ENCODE measurements at regions not wholly inside any gene's neighbourhood (a gene's known extent, or its start where the extent isn't known, plus 50 kb on each side); places are given as distances from the start of the nearest gene placed in this dataset.

GRCh38 chr5:98454407-98454806 is 319.1 kb upstream of the RGMB start (continued):
- TF ChIP-seq PRDM2 (tag by site-specific recombination; IDR thresholded peaks at IDR 0.05; ENCODE audit: borderline replicate concordance) (no peak), SCRT2 (tag by site-specific recombination; IDR thresholded peaks at IDR 0.05) (no peak), PRDM4 (tag by site-specific recombination; IDR thresholded peaks at IDR 0.05) (no peak), ZNF830 (tag by site-specific recombination; IDR thresholded peaks at IDR 0.05; ENCODE audit: low read depth) (no peak), ZNF292 (tag by site-specific recombination; IDR thresholded peaks at IDR 0.05; ENCODE audit: borderline replicate concordance, low read depth) (no peak), OSR2 (tag by site-specific recombination; IDR thresholded peaks at IDR 0.05) (no peak)

GRCh38 chr5:98454904-98455303 is 318.6 kb upstream of the RGMB start:
- H3K4me3 ChIP-seq (ENCODE audit: low read depth, low read length): no peak overlapping the region

GRCh38 chr5:98455665-98456064 is 317.8 kb upstream of the RGMB start:
- no peaks in the 10 kb centered on the region for H3K9me3 ChIP-seq (ENCODE audit: control insufficient read depth, insufficient read depth, low read depth, low read length)
- no peaks in the 10 kb centered on the region for H3K4me1 ChIP-seq (ENCODE audit: control insufficient read depth, insufficient read depth, low read length)
- POLR2A ChIA-PET: no interaction called here
- CTCF ChIA-PET: interaction anchor here (0.5 kb wide), 1 partner anchor 405 kb away, joined by 3 read pairs; no protein-coding TSS in a partner anchor
- no peak overlapping the region for H3K4me3 ChIP-seq (ENCODE audit: low read depth, low read length)
- H3K36me3 ChIP-seq (ENCODE audit: control insufficient read depth in 2 of 2, insufficient read depth in 1 of 2, low read length in 2 of 2): no peaks in the 10 kb centered on the region
- H3K27ac ChIP-seq (ENCODE audit: extremely low read depth, low read depth, low read length): no peak overlapping the region
- TF ChIP-seq ZNF302 (tag by site-specific recombination; IDR thresholded peaks at IDR 0.05; ENCODE audit: low read depth) (no peak), ZFP37 (tag by site-specific recombination; IDR thresholded peaks at IDR 0.05) (no peak), ZNF248 (tag by site-specific recombination; IDR thresholded peaks at IDR 0.05) (no peak), ZNF677 (tag by site-specific recombination; IDR thresholded peaks at IDR 0.05) (no peak), ZNF654 (tag by site-specific recombination; IDR thresholded peaks at IDR 0.05; ENCODE audit: low read depth) (no peak), ZBTB8A (tag by site-specific recombination; IDR thresholded peaks at IDR 0.05) (no peak), ZNF112 (tag by site-specific recombination; IDR thresholded peaks at IDR 0.05) (no peak), ZNF704 (tag by site-specific recombination; IDR thresholded peaks at IDR 0.05) (no peak), ZNF311 (tag by site-specific recombination; IDR thresholded peaks at IDR 0.05; ENCODE audit: borderline replicate concordance) (no peak)

More at GRCh38 chr5:98454904-98455303, 318.6 kb upstream of the RGMB start:
- no peaks in the 10 kb centered on the region for H3K4me1 ChIP-seq (ENCODE audit: control insufficient read depth, insufficient read depth, low read length)
- ChIA-PET CTCF (interaction anchor here (0.5 kb wide), 1 partner anchor 406 kb away, joined by 3 read pairs; no protein-coding TSS in a partner anchor), POLR2A (no interaction called here)
- no peaks in the 10 kb centered on the region for H3K36me3 ChIP-seq (ENCODE audit: control insufficient read depth in 2 of 2, insufficient read depth in 1 of 2, low read length in 2 of 2)
- H3K9me3 ChIP-seq (ENCODE audit: control insufficient read depth, insufficient read depth, low read depth, low read length): no peaks in the 10 kb centered on the region
- no peak overlapping the region for H3K27ac ChIP-seq (ENCODE audit: extremely low read depth, low read depth, low read length)
- TF ChIP-seq ZNF114 (tag by site-specific recombination; IDR thresholded peaks at IDR 0.05) (no peak), HOXC10 (CRISPR knock-in tag; IDR thresholded peaks at IDR 0.05) (no peak), ZBTB20 (tag by site-specific recombination; IDR thresholded peaks at IDR 0.05) (no peak), ZNF830 (tag by site-specific recombination; IDR thresholded peaks at IDR 0.05; ENCODE audit: low read depth) (no peak), ZNF660 (tag by site-specific recombination; IDR thresholded peaks at IDR 0.05) (no peak), ZNF155 (tag by site-specific recombination; IDR thresholded peaks at IDR 0.05) (no peak), ZBTB7A (tag by site-specific recombination; IDR thresholded peaks at IDR 0.05; ENCODE audit: low read depth) (no peak), SCRT1 (tag by site-specific recombination; IDR thresholded peaks at IDR 0.05; ENCODE audit: borderline replicate concordance) (no peak), ZNF133 (tag by site-specific recombination; IDR thresholded peaks at IDR 0.05) (no peak), ZNF423 (tag by site-specific recombination; IDR thresholded peaks at IDR 0.05) (no peak), ZNF416 (tag by site-specific recombination; IDR thresholded peaks at IDR 0.05) (no peak), ZNF394 (tag by site-specific recombination; IDR thresholded peaks at IDR 0.05; ENCODE audit: borderline replicate concordance) (no peak), ZSCAN16 (tag by site-specific recombination; IDR thresholded peaks at IDR 0.05) (no peak), FEZF1 (tag by site-specific recombination; IDR thresholded peaks at IDR 0.05) (no peak), GLI4 (tag by site-specific recombination; IDR thresholded peaks at IDR 0.05) (no peak), BCL6B (tag by site-specific recombination; IDR thresholded peaks at IDR 0.05) (no peak)
